Nephron (organoid): ENCODE measurements at regions not wholly inside any gene's neighbourhood (a gene's known extent, or its start where the extent isn't known, plus 50 kb on each side); places are given as distances from the start of the nearest gene placed in this dataset.
"Not testable (repeated sequence)": the region's sequence is repeated elsewhere in the genome, so short reads cannot be mapped to it uniquely, and the experiment has no call there.

Experiments
- H3K27ac Mint-ChIP-seq, 3 experiments: 2 replicates each; pipeline ENCODE4 v1.8.0; 2020; ENCODE audit warnings: mixed read lengths in 3 of 3, mild to moderate bottlenecking in 2 of 3, moderate library complexity in 1 of 3
- H3K27me3 Mint-ChIP-seq: 2 replicates; pipeline ENCODE4 v1.8.0; 2021; ENCODE audit warnings: low read depth, mild to moderate bottlenecking, moderate library complexity, mixed read lengths
- H3K36me3 Mint-ChIP-seq: 2 replicates; pipeline ENCODE4 v1.8.0; 2020; ENCODE audit warnings: low read depth, mixed read lengths
- H3K4me1 Mint-ChIP-seq: 2 replicates; pipeline ENCODE4 v1.8.0; 2020; ENCODE audit warnings: mixed read lengths
- H3K4me3 Mint-ChIP-seq, 3 experiments: 2 replicates each; pipeline ENCODE4 v1.8.0; 2020; ENCODE audit warnings: mild to moderate bottlenecking in 3 of 3, mixed read lengths in 3 of 3, moderate library complexity in 2 of 3
- H3K9me3 Mint-ChIP-seq: 2 replicates; pipeline ENCODE4 v1.8.0; 2020; ENCODE audit warnings: mixed read lengths
- TF ChIP-seq, protein P1 (sequence below), 3 experiments: fragments of 200-600 bp; sonication (generic); IDR thresholded peaks; one replicate each; pipeline ENCODE4 v1.5.0; 2021; ENCODE audit warnings: antibody characterized with exemption in 3 of 3; ENCODE audit not compliant: unreplicated experiment in 3 of 3

DNA sequence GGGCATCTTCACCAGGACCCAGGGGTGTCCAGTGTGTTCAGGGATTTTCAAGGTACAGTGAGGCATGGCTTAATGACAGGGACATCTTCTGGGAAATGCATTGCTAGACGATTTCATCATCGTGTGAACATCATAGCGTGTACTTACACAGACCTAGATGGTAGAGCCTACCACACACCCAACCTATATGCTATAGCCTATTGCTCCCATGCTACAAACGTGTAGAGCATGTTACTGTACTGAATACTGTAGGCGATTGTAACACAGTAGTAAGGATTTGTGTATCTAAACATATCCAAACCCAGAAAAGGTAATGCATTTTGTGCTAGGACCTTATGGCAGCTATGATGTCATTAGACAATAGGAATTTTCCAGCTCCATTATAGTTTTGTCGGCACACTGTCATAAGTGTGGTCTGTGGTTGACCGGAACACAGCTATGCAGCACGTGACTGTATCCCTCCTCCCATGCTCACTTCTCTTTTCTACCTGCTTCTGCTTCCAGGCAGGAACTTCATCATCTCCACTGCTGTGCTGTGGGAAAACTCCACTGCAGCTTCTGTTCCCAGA, 416.2 kb upstream of the NFE2L3 start:
- Mint-ChIP-seq H3K27ac (peak overlapping the region; percentile 63 to 73 (median 70)), H3K4me1 (peaks cover 42% of the 10 kb centered on the region), H3K9me3 (no peaks in the 10 kb centered on the region), H3K27me3 (no peaks in the 10 kb centered on the region), H3K36me3 (no peaks in the 10 kb centered on the region), H3K4me3 (no peak overlapping the region)
- TF ChIP-seq, protein P1, sequence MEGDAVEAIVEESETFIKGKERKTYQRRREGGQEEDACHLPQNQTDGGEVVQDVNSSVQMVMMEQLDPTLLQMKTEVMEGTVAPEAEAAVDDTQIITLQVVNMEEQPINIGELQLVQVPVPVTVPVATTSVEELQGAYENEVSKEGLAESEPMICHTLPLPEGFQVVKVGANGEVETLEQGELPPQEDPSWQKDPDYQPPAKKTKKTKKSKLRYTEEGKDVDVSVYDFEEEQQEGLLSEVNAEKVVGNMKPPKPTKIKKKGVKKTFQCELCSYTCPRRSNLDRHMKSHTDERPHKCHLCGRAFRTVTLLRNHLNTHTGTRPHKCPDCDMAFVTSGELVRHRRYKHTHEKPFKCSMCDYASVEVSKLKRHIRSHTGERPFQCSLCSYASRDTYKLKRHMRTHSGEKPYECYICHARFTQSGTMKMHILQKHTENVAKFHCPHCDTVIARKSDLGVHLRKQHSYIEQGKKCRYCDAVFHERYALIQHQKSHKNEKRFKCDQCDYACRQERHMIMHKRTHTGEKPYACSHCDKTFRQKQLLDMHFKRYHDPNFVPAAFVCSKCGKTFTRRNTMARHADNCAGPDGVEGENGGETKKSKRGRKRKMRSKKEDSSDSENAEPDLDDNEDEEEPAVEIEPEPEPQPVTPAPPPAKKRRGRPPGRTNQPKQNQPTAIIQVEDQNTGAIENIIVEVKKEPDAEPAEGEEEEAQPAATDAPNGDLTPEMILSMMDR (IDR thresholded peaks at IDR 0.05; ENCODE audit: unreplicated experiment in 3 of 3), result no peak

DNA sequence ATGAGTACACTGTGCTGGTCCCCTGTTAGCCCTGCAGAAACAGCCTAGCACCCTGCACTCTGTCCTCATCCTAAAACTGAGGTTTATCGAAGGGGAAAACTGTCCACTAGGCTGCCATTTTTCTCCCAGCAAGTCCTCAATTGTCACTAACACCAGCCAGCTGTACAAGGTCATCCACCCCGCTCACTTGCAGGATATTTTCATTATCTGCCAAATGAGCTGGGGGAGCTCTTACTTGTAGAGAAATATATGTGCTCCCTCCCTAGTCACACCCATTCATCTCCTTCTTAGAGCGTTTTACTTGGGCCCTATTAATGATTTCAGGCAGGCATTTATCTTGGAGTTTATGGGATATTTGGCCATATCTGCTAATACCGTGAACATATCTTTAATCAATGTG, 413.5 kb upstream of the NFE2L3 start:
- Mint-ChIP-seq H3K27me3 (no peaks in the 10 kb centered on the region), H3K4me1 (peaks cover 48% of the 10 kb centered on the region), H3K36me3 (peaks cover 4% of the 10 kb centered on the region)

DNA sequence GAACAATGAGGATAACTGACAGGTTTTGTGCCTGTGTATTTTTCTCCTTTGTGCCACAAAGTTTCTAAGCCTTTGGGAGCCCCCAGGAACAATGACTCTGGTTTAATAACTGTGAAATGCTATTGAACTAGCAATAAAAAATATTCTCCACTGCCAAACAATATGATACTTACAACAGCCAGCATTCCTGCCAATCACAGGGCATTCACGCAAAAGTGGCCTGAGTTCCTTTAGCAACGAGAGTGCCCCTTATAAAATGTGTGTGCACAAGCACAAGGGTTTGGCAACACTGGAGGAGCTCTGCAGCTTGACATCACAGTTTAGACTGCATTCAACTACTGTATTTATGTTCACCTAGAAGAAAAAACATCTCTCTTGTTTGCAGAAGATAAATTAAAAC, 412.9 kb upstream of the NFE2L3 start:
- Mint-ChIP-seq H3K27me3 (no peaks in the 10 kb centered on the region), H3K36me3 (peaks cover 4% of the 10 kb centered on the region), H3K27ac (peak overlapping the region in 1 of 3 experiments; percentile 17), H3K9me3 (no peaks in the 10 kb centered on the region), H3K4me3 (no peak overlapping the region), H3K4me1 (peaks cover 44% of the 10 kb centered on the region)
- TF ChIP-seq, protein P1 (IDR thresholded peaks at IDR 0.05; ENCODE audit: unreplicated experiment in 3 of 3), result no peak

More for the DNA sequence above, 413.5 kb upstream of the NFE2L3 start:
- Mint-ChIP-seq H3K27ac (peak overlapping the region in 1 of 3 experiments; percentile 48), H3K9me3 (no peaks in the 10 kb centered on the region), H3K4me3 (no peak overlapping the region)
- TF ChIP-seq, protein P1 (IDR thresholded peaks at IDR 0.05; ENCODE audit: unreplicated experiment in 3 of 3), result no peak

DNA sequence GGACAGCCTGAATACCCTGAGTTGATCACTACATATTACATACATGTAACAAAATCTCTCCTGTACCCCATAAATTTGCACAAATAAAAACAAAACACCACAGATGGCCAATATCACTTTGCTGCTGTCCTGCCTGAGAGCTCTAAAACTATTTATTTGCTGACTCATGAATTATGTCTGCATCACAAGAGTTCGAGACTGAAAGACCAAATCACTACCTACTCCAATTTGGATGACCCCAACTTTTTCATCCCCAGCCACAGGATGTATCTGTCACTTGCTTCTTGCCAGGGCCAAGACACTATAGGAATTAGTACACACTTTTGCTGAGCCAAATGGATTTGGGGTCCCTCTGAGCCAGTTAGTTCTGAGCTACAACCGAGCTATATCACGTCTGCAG, 409.7 kb upstream of the NFE2L3 start:
- H3K36me3 Mint-ChIP-seq, result peaks cover 4% of the 10 kb centered on the region
- TF ChIP-seq, protein P1 (IDR thresholded peaks at IDR 0.05; ENCODE audit: unreplicated experiment in 3 of 3), result no peak
- no peaks in the 10 kb centered on the region for H3K9me3 Mint-ChIP-seq
- H3K27me3 Mint-ChIP-seq, result no peaks in the 10 kb centered on the region
- H3K4me1 Mint-ChIP-seq, result peaks cover 19% of the 10 kb centered on the region
- H3K4me3 Mint-ChIP-seq, result no peak overlapping the region
- no peak overlapping the region for H3K27ac Mint-ChIP-seq

DNA sequence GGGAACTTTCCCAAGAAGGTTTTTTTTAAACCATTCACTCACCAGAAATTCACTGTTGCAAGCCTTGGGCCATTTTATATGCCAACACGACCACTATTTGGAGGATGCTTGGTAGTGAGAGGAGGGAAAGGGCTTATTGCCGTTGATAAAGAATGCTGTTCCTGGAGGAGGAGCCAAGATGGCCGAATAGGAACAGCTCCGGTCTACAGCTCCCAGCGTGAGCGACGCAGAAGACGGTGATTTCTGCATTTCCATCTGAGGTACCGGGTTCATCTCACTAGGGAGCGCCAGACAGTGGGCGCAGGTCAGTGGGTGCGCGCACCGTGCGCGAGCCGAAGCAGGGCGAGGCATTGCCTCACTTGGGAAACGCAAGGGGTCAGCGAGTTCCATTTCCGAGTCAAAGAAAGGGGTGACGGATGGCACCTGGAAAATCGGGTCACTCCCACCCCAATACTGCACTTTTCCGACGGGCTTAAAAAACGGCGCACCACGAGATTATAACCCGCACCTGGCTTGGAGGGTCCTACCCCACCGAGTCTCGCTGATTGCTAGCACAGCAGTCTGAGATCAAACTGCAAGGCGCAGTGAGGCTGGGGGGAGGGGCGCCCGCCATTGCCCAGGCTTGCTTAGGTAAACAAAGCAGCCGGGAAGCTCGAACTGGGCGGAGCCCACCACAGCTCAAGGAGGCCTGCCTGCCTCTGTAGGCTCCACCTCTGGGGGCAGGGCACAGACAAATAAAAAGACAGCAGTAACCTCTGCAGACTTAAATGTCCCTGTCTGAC, 408.1 kb upstream of the NFE2L3 start:
- not testable (repeated sequence) for H3K36me3 Mint-ChIP-seq, H3K27ac Mint-ChIP-seq, H3K27me3 Mint-ChIP-seq, H3K9me3 Mint-ChIP-seq, H3K4me3 Mint-ChIP-seq
- H3K4me1 Mint-ChIP-seq, result peaks cover 11% of the 10 kb centered on the region

DNA sequence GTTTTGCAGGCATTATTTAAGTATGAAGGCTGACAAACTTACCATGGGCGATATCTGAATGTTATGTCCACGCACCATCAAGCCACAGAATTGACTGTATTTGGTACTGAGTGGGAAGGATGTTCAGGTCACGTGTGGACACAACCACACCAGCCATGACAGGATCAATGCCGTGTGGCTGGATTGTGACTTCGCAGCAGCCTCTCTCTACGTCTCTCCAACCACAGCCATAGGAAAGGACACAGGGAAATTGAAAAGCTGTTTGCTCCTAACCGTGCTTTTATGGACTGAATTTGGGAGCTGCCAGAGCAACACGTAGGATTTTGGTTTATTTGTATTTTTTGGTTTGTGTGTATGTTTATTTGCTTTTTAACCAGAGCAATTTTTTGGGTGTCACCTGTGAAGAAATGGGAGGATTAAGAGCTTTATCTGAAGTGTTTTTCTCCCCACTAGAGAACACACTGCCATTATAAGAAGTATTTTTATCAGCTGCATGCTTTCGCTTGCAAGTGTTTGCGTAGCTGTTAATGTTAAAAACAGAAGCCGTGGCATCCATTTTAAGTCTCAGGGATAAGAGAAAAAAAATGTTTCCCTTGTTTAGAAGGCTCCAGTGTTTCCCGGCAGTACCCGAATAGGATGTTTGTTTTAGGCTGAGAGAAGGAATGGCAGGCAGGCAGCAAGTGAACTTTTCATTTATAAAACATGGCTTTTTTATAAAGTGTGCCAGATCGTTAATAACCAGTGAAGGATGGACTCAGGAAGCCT, 401.1 kb upstream of the NFE2L3 start:
- TF ChIP-seq, protein P1 (IDR thresholded peaks at IDR 0.05; ENCODE audit: unreplicated experiment in 3 of 3), result no peak
- peak overlapping the region in 2 of 3 experiments; percentile 16 to 50 for H3K4me3 Mint-ChIP-seq
- no peaks in the 10 kb centered on the region for H3K36me3 Mint-ChIP-seq
- peaks cover 47% of the 10 kb centered on the region for H3K4me1 Mint-ChIP-seq
- H3K27ac Mint-ChIP-seq, result peak overlapping the region; percentile 83 to 91 (median 88)
- H3K9me3 Mint-ChIP-seq, result no peaks in the 10 kb centered on the region
- peaks cover 3% of the 10 kb centered on the region for H3K27me3 Mint-ChIP-seq
